ENCODE measurements at regions not wholly inside any gene's neighbourhood (a gene's known extent, or its start where the extent isn't known, plus 50 kb on each side); places are given as distances from the start of the nearest gene placed in this dataset.
"Not testable (repeated sequence)": the region's sequence is repeated elsewhere in the genome, so short reads cannot be mapped to it uniquely, and the experiment has no call there.

GRCh38 chr15:96182736-96183513 lies 147.6 kb upstream of the NR2F2 start:
- DNase-seq, result no peak

GRCh38 chr15:96183514-96183850 lies 147.0 kb upstream of the NR2F2 start:
- DNase-seq, result no peak

- DNase-seq, result no peak
Measured at GRCh38 chr15:96183867-96184266, 146.6 kb upstream of the NR2F2 start.

- no peak for DNase-seq
Measured at GRCh38 chr15:96184297-96184696, 146.2 kb upstream of the NR2F2 start.

- no peak for DNase-seq
Measured at GRCh38 chr15:96186105-96186504, 144.4 kb upstream of the NR2F2 start.

GRCh38 chr15:96187341-96188305 lies 142.9 kb upstream of the NR2F2 start:
- no peak for DNase-seq

GRCh38 chr15:96197721-96198120 lies 132.8 kb upstream of the NR2F2 start:
- DNase-seq, result no peak

GRCh38 chr15:96199111-96199510 lies 131.4 kb upstream of the NR2F2 start:
- DNase-seq, result no peak

- no peak for DNase-seq
Measured at GRCh38 chr15:96200357-96200967, 130.0 kb upstream of the NR2F2 start.

- no peak for DNase-seq
Measured at GRCh38 chr15:96201696-96202095, 128.8 kb upstream of the NR2F2 start.

GRCh38 chr15:96205588-96205987 lies 124.9 kb upstream of the NR2F2 start:
- not testable (repeated sequence) for DNase-seq

- DNase-seq, result no peak
Measured at GRCh38 chr15:96207377-96208006, 123.0 kb upstream of the NR2F2 start.

GRCh38 chr15:96209285-96209735 lies 121.2 kb upstream of the NR2F2 start:
- no peak for DNase-seq

GRCh38 chr15:96213045-96213444 lies 117.5 kb upstream of the NR2F2 start:
- no peak for DNase-seq

GRCh38 chr15:96213896-96214295 lies 116.6 kb upstream of the NR2F2 start:
- no peak for DNase-seq

GRCh38 chr15:96216481-96216880 lies 114.0 kb upstream of the NR2F2 start:
- not testable (repeated sequence) for DNase-seq

- no peak for DNase-seq
Measured at GRCh38 chr15:96217983-96218382, 112.5 kb upstream of the NR2F2 start.

- no peak for DNase-seq
Measured at GRCh38 chr15:96218623-96219455, 111.7 kb upstream of the NR2F2 start.

- DNase-seq, result no peak
Measured at GRCh38 chr15:96219681-96220080, 110.8 kb upstream of the NR2F2 start.

- DNase-seq, result no peak
Measured at GRCh38 chr15:96220657-96221056, 109.8 kb upstream of the NR2F2 start.

- no peak for DNase-seq
Measured at GRCh38 chr15:96222981-96223380, 107.5 kb upstream of the NR2F2 start.

GRCh38 chr15:96223939-96224338 lies 106.6 kb upstream of the NR2F2 start:
- DNase-seq, result no peak
